Liver (tissue), 3 donors: ENCODE measurements at regions not wholly inside any gene's neighbourhood (a gene's known extent, or its start where the extent isn't known, plus 50 kb on each side); places are given as distances from the start of the nearest gene placed in this dataset.

Experiments used
- EGR1 ChIP-seq, 2 donors: IDR thresholded peaks; 2 replicates each; pipeline ENCODE4 v1.6.1; 2016 to 2018; ENCODE audit warnings: antibody characterized with exemption in 2 of 2, low read depth in 2 of 2
- FOXA1 ChIP-seq: IDR thresholded peaks from 2 replicates; pipeline ENCODE4 v1.6.1; 2016; ENCODE audit warnings: antibody characterized with exemption
- GABPA ChIP-seq, 2 donors: IDR thresholded peaks in 1 of 2; conservative IDR thresholded peaks in 1 of 2; 2 replicates each; pipeline ENCODE4 v1.6.1; 2016; ENCODE audit warnings: antibody characterized with exemption in 2 of 2, mild to moderate bottlenecking in 1 of 2, moderate library complexity in 1 of 2
- JUND ChIP-seq, 2 donors: IDR thresholded peaks; 2 replicates each; pipeline ENCODE4 v1.6.1; 2016; ENCODE audit warnings: antibody characterized with exemption in 2 of 2
- MAX ChIP-seq: IDR thresholded peaks from 2 replicates; pipeline ENCODE4 v1.6.1; 2016; ENCODE audit warnings: antibody characterized with exemption
- RAD21 ChIP-seq, 2 donors: IDR thresholded peaks; 2 replicates each; pipeline ENCODE4 v1.6.1; 2016; ENCODE audit warnings: antibody characterized with exemption in 2 of 2, mild to moderate bottlenecking in 2 of 2
- REST ChIP-seq: IDR thresholded peaks from 2 replicates; pipeline ENCODE4 v1.6.1; 2016; ENCODE audit warnings: antibody characterized with exemption, mild to moderate bottlenecking
- RXRA ChIP-seq, 2 donors: IDR thresholded peaks; 2 replicates each; pipeline ENCODE4 v1.6.1; 2017 to 2018; ENCODE audit warnings: antibody characterized with exemption in 2 of 2, mild to moderate bottlenecking in 1 of 2
- SP1 ChIP-seq: IDR thresholded peaks from 2 replicates; pipeline ENCODE4 v1.6.1; 2018; ENCODE audit warnings: antibody characterized with exemption, mild to moderate bottlenecking
- TAF1 ChIP-seq: conservative IDR thresholded peaks from 2 replicates; pipeline ENCODE4 v1.6.1; 2016; ENCODE audit warnings: antibody characterized with exemption, mild to moderate bottlenecking
- YY1 ChIP-seq: IDR thresholded peaks from 2 replicates; pipeline ENCODE4 v1.6.1; 2016; ENCODE audit warnings: antibody characterized with exemption, mild to moderate bottlenecking
- ZBTB33 ChIP-seq: IDR thresholded peaks from 2 replicates; pipeline ENCODE4 v1.6.1; 2016; ENCODE audit warnings: antibody characterized with exemption
- TF ChIP-seq, protein P1 (sequence below): IDR thresholded peaks from 2 replicates; pipeline ENCODE4 v1.6.1; 2016; ENCODE audit warnings: antibody characterized with exemption
- TF ChIP-seq, protein P2 (sequence below): fragments of 150-350 bp; IDR thresholded peaks from 2 replicates; pipeline ENCODE4 v1.5.1; 2017; ENCODE audit warnings: improper control_type of control experiment, low read depth, low read length; ENCODE audit not compliant: missing input control
- donor health status: healthy.
- donor health status: healthy.

DNA sequence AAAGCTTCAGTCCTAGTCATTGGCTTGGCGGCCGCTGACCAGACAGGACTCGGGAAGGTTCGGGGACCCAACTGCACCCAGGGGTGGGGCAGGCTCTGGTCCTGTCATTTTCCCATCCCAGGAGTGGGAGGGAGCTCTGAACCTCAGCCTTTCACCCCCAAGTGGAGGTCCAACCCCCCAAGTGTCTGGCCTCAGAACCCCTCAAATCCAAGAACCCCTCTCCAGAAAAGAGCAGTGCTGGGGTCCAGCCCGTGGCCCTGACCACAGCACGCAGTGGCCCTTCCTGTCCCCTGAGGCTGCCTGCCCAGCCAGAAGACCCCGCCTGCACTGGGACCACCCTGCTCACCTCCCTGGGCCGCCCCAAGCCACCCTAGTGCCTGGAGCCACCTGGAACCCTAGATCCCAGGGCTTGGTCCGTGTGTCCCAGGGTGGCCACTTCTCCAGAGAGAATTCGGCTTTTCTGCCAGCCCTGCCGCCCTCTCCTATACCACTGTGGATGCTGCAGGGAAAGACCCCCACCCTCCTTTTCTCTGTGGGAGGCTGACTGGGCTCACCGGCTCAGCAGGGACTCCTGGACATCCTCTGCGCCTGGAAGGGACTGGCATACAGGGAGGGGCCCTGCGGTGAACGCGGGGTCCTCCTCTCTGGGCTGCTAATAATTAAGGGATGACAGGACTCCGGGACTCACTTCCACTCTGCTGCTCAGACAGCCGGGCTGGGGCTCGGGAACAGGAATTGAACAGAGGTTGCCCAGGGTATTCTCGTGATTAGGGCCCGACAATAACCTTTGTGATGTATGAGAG is 326.9 kb upstream of the SFSWAP start:
- TF ChIP-seq MAX: no peak
- no peak for TF ChIP-seq YY1
- no peak for TF ChIP-seq RAD21 (IDR thresholded peaks at IDR 0.05)
- no peak for TF ChIP-seq TAF1
- TF ChIP-seq, protein P1, sequence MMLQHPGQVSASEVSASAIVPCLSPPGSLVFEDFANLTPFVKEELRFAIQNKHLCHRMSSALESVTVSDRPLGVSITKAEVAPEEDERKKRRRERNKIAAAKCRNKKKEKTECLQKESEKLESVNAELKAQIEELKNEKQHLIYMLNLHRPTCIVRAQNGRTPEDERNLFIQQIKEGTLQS: no peak
- TF ChIP-seq, protein P2, sequence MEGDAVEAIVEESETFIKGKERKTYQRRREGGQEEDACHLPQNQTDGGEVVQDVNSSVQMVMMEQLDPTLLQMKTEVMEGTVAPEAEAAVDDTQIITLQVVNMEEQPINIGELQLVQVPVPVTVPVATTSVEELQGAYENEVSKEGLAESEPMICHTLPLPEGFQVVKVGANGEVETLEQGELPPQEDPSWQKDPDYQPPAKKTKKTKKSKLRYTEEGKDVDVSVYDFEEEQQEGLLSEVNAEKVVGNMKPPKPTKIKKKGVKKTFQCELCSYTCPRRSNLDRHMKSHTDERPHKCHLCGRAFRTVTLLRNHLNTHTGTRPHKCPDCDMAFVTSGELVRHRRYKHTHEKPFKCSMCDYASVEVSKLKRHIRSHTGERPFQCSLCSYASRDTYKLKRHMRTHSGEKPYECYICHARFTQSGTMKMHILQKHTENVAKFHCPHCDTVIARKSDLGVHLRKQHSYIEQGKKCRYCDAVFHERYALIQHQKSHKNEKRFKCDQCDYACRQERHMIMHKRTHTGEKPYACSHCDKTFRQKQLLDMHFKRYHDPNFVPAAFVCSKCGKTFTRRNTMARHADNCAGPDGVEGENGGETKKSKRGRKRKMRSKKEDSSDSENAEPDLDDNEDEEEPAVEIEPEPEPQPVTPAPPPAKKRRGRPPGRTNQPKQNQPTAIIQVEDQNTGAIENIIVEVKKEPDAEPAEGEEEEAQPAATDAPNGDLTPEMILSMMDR: no peak
- no peak for TF ChIP-seq EGR1 (IDR thresholded peaks at IDR 0.05; ENCODE audit: low read depth in 2 of 2)
- TF ChIP-seq GABPA (IDR thresholded peaks at IDR 0.05 in 1 of 2, conservative IDR thresholded peaks at IDR 0.05 in 1 of 2): no peak
- TF ChIP-seq SP1: no peak
- TF ChIP-seq ZBTB33: no peak
- no peak for TF ChIP-seq REST
- TF ChIP-seq JUND (IDR thresholded peaks at IDR 0.05): no peak
- no peak for TF ChIP-seq RXRA (IDR thresholded peaks at IDR 0.05)
- no peak for TF ChIP-seq FOXA1
